Gastrocnemius medialis (tissue), 4 donors: ENCODE measurements at regions not wholly inside any gene's neighbourhood (a gene's known extent, or its start where the extent isn't known, plus 50 kb on each side); places are given as distances from the start of the nearest gene placed in this dataset.

ENCODE experiments used
- POLR2A ChIP-seq, 2 donors: fragments of 450-650 bp; IDR thresholded peaks; one replicate each; pipeline ENCODE4 v1.6.1; 2017; ENCODE audit warnings: antibody characterized with exemption in 2 of 2, mild to moderate bottlenecking in 2 of 2, moderate library complexity in 2 of 2
- TF ChIP-seq, protein P1 (sequence below), 5 experiments: fragments of 450-650 bp in 3 of 5; fragments of 200-600 bp in 2 of 5; sonication (generic) in 2 of 5; IDR thresholded peaks in 4 of 5; conservative IDR thresholded peaks in 1 of 5; 1 replicate in 4 of 5; 2 replicates in 1 of 5; pipeline ENCODE4 v1.5.1; 2016 to 2019; ENCODE audit warnings: antibody characterized with exemption in 5 of 5, mild to moderate bottlenecking in 3 of 5, moderate library complexity in 3 of 5

DNA sequence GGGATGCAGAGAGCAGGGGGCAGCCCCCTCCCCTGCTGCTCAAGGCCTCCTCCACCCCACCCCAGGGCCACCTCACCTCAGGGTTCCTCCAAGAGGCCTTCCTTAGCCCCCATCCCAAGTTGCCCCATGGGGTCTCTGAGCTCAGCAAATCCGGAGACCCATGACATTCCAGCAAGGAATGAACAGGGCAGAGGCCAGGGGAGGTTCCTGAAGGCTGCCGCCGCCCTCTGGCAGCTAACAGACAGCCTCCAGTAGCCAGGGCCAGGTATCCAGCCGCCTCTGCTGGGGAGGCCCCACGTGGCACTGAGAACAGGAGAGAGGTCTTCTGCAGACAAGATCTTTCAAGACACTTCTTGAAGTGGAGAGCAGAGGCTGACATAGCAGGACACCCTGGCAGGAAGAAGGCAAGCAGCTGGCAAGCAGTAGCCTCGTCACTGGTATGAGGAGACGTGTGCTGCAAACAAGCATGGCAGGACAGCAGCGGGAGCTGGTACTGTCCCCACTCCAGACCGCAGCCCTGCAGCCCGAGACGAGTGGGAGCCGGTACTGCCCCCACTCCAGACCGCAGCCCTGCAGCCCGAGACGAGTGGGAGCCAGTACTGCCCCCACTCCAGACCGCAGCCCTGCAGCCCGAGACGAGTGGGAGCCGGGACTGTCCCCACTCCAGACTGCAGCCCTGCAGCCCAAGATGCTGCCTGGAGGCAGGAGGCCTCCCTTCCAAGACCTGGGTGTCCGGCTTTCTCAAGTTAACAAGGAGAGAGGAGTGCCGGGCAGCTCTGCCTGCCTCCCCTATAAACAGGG lies 190.6 kb downstream of the IGLL1 start:
- TF ChIP-seq, protein P1, sequence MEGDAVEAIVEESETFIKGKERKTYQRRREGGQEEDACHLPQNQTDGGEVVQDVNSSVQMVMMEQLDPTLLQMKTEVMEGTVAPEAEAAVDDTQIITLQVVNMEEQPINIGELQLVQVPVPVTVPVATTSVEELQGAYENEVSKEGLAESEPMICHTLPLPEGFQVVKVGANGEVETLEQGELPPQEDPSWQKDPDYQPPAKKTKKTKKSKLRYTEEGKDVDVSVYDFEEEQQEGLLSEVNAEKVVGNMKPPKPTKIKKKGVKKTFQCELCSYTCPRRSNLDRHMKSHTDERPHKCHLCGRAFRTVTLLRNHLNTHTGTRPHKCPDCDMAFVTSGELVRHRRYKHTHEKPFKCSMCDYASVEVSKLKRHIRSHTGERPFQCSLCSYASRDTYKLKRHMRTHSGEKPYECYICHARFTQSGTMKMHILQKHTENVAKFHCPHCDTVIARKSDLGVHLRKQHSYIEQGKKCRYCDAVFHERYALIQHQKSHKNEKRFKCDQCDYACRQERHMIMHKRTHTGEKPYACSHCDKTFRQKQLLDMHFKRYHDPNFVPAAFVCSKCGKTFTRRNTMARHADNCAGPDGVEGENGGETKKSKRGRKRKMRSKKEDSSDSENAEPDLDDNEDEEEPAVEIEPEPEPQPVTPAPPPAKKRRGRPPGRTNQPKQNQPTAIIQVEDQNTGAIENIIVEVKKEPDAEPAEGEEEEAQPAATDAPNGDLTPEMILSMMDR (IDR thresholded peaks at IDR 0.05 in 4 of 5, conservative IDR thresholded peaks at IDR 0.05 in 1 of 5) = no peak
- TF ChIP-seq POLR2A (IDR thresholded peaks at IDR 0.05) = no peak
